ENCODE measurements at regions not wholly inside any gene's neighbourhood (a gene's known extent, or its start where the extent isn't known, plus 50 kb on each side); places are given as distances from the start of the nearest gene placed in this dataset.

GRCh38 chr2:104468846-104469245 is 385.1 kb upstream of the POU3F3 start:
- no peak for DNase-seq

DNA sequence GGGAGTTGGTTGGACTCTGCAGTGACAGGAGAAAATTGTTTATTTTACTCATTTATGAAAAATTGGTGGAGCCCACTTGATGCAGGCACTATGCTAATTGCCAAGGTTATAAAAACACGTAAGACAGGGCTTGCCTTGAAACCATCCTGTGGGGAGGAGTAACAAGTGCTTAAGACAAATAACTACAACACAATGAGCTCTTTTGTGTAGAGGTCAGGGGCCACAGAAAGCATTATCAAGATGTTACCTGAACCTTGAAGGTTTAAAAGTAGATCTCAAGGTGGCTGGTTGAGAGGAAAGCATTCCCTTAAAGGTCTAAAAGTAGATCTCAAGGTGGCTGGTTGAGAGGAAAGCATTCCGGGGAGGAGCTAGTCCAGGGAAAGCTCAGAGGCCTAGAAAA is 381.8 kb upstream of the POU3F3 start:
- no peak for DNase-seq

GRCh38 chr2:104473546-104473945 is 380.4 kb upstream of the POU3F3 start:
- peak in 1 of 2 experiments; percentile 20 for DNase-seq

GRCh38 chr2:104474716-104475115 is 379.2 kb upstream of the POU3F3 start:
- no peak for DNase-seq

- DNase-seq, result no peak
Observed at GRCh38 chr2:104476075-104476474, 377.8 kb upstream of the POU3F3 start.

GRCh38 chr2:104476563-104476988 is 377.3 kb upstream of the POU3F3 start:
- no peak for DNase-seq

- DNase-seq, result no peak
Observed at GRCh38 chr2:104481341-104481740, 372.6 kb upstream of the POU3F3 start.

GRCh38 chr2:104487366-104487765 is 366.5 kb upstream of the POU3F3 start:
- DNase-seq, result no peak

GRCh38 chr2:104493698-104494097 is 360.2 kb upstream of the POU3F3 start:
- DNase-seq, result no peak

DNA sequence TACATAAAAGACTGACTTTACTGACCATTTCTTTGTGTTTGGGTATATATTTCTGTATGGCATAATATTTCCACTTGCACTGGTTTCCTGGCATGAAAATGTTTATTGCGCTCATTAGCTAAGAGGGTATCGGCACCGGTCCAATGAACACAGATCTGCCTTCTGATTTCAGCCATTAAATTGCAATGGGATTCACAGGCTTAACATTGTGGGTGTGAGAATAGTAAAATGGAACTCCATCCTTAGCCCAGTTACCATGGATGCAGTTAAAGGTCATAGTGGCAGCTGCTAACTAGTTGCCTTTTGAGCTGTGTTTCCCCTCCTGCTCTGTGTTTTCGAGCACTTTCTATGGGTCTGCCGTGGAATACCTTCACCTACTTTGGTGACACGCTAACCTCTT is 352.6 kb upstream of the POU3F3 start:
- DNase-seq, result no peak

DNA sequence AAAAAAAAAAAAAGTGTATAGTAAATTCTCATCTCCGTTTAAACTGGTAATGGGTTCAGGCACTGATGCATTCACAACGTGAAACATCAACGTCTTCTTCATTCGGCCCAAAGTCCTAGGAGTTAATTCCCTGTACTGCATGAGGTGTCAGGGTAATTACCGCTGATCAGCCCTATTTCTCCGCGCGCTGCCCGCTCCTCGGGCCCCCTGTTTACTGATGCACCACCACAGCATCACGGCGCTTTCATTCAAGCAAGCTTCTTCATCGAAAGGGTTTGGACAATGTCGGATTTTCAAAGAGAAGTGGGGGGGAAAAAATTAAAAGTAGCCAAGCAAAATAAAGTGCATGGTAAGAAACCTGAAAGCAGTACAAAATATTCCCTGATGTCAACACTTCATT is 352.0 kb upstream of the POU3F3 start:
- no peak for DNase-seq

GRCh38 chr2:104502901-104503300 is 351.0 kb upstream of the POU3F3 start:
- DNase-seq, result no peak

DNA sequence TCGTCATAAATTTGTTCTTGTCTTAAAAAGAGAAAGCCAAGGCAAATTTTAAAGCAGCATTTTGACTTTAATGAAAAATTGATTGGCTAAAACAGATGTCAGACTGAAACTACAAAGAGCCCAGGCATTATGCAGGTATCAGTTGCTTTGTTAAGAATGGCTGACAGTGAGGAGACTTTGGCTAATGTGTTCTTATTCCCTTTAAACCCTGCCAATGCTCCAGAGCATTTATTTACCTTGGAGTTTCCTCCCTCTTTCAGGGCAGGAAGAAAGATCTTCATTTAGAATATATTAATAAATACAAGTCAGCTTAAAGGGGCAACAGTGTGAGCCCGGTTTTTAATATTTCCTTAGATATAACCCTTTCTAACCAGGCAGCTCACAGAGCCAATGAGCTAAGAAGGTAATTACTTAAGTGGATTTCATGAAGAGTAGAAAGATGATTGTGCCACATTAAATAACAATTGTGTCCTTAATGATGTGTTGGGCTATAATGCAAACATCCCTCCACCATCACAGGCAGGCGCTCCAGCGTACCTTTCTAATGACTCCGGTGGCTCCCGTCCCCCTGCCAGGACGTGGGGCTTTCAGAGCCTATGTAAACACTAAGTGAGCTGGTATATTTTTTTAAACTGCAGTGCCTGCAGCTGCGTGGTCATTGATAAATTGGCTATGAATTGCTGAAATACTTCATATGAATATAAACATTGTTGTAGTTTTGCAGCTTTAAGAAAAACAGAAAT is 349.4 kb upstream of the POU3F3 start:
- DNase-seq, result no peak

GRCh38 chr2:104518256-104518655 is 335.7 kb upstream of the POU3F3 start:
- DNase-seq, result no peak

GRCh38 chr2:104521247-104521646 is 332.7 kb upstream of the POU3F3 start:
- no peak for DNase-seq

DNA sequence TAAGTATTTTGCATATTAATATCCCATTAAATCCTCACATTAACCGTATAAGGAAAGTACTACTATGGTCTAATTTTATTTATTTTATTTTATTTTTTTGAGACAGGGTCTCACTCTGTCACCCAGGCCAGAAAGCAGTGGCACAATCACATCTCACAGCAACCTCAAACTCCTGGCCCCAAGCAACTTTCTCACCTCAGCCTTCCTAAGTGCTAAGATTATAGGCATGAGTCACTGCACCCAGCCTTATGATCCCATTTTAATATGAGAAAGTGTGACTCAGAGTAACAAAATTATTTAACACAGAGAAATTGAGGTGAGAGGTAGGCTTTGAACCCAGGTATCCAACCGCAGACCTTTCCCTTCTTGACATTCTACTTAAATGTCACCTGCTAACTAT is 330.0 kb upstream of the POU3F3 start:
- no peak for DNase-seq

- no peak for DNase-seq
Observed at GRCh38 chr2:104528101-104528500, 325.8 kb upstream of the POU3F3 start.

DNA sequence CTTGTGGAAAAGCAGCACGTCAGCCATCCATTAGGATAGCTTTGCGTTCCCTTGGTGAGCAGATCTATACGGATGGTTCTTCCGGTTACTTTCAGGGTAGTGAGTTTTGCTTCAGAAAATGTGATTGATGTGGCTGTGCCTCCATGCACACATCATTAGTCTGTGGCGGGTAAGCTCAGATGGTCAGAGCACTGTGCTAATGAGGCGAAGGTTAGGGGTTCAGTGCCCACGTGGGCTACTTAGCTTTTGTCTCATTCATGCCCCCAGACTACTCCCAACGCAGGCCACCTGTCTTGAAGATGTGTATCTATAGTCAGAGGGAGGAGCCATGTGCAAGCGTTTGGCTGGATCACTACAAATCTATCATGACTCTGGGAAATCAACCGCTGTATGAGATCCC is 322.8 kb upstream of the POU3F3 start:
- no peak for DNase-seq

GRCh38 chr2:104537116-104537515 is 316.8 kb upstream of the POU3F3 start:
- DNase-seq, result no peak

- DNase-seq, result peak; percentile 9 to 16
Observed at GRCh38 chr2:104538077-104538476, 315.8 kb upstream of the POU3F3 start.

- peak; percentile 92 to 94 for DNase-seq
Observed at GRCh38 chr2:104539649-104540048, 314.3 kb upstream of the POU3F3 start.

- no peak for DNase-seq
Observed at GRCh38 chr2:104545055-104545454, 308.9 kb upstream of the POU3F3 start.

GRCh38 chr2:104546537-104546936 is 307.4 kb upstream of the POU3F3 start:
- no peak for DNase-seq

DNA sequence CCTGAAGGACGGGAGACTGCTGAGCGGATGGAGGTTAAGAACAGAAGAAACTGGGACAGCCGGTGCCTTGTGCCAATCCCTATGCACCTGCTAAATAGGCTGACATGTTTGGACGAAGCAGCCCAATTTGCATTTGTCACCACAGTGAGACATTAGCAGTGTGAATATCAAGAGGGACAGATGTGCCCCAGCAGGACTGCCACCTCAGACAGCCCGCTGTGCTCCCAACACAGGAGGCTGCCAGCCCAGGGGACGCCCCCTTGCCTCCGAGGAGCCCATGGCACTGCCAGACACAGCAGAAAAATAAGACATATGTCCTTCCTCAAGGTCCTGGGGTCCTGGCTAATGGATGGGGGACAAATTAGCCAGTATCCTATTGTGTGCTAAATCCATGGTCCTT is 306.7 kb upstream of the POU3F3 start:
- no peak for DNase-seq

DNA sequence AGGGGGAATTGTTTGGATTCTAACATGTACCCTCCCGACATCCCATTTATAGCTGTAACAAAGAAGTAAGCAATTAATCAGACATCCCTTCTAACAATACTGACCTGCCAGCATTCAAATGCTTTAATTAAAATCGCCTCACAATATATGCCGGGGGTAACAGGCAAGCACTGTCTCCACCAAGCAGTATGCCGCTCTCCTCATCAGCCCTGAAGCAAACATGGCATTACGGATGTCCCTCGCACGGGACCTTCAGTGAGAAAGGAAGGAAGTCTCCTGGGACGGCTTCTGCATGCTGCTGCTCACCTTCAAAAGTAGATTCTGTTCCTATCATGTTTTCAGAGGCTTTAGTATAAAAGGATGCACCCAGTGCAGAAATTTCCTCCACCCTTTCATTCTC is 292.7 kb upstream of the POU3F3 start:
- DNase-seq, result no peak

Data from Kasumi-1 (cell line).